ENCODE measurements at regions not wholly inside any gene's neighbourhood (a gene's known extent, or its start where the extent isn't known, plus 50 kb on each side); places are given as distances from the start of the nearest gene placed in this dataset.

GRCh38 chr4:30802622-30803323 is 82.6 kb downstream of the PCDH7 start:
- no peak for TF ChIP-seq CTCF (IDR thresholded peaks at IDR 0.05; ENCODE audit: borderline replicate concordance, insufficient read depth, low read depth, low read length)
- no peak overlapping the region for H3K4me3 ChIP-seq (ENCODE audit: low read depth, low read length)

- TF ChIP-seq CTCF (IDR thresholded peaks at IDR 0.05; ENCODE audit: borderline replicate concordance, insufficient read depth, low read depth, low read length): no peak
- no peak overlapping the region for H3K4me3 ChIP-seq (ENCODE audit: low read depth, low read length)
These were observed 88.1 kb downstream of the PCDH7 start for GRCh38 chr4:30808276-30808675.

GRCh38 chr4:30811296-30811695 is 91.1 kb downstream of the PCDH7 start:
- no peak for TF ChIP-seq CTCF (IDR thresholded peaks at IDR 0.05; ENCODE audit: borderline replicate concordance, insufficient read depth, low read depth, low read length)
- H3K4me3 ChIP-seq (ENCODE audit: low read depth, low read length): no peak overlapping the region

- TF ChIP-seq CTCF (IDR thresholded peaks at IDR 0.05; ENCODE audit: borderline replicate concordance, insufficient read depth, low read depth, low read length): no peak
- H3K4me3 ChIP-seq (ENCODE audit: low read depth, low read length): no peak overlapping the region
These were observed 95.5 kb downstream of the PCDH7 start for GRCh38 chr4:30815685-30816084.

GRCh38 chr4:30817447-30817846 is 97.3 kb downstream of the PCDH7 start:
- no peak overlapping the region for H3K4me3 ChIP-seq (ENCODE audit: low read depth, low read length)
- TF ChIP-seq CTCF (IDR thresholded peaks at IDR 0.05; ENCODE audit: borderline replicate concordance, insufficient read depth, low read depth, low read length): no peak

- H3K4me3 ChIP-seq (ENCODE audit: low read depth, low read length): no peak overlapping the region
- TF ChIP-seq CTCF (IDR thresholded peaks at IDR 0.05; ENCODE audit: borderline replicate concordance, insufficient read depth, low read depth, low read length): no peak
These were observed 98.4 kb downstream of the PCDH7 start for GRCh38 chr4:30818541-30818940.

- TF ChIP-seq CTCF (IDR thresholded peaks at IDR 0.05; ENCODE audit: borderline replicate concordance, insufficient read depth, low read depth, low read length): no peak
- no peak overlapping the region for H3K4me3 ChIP-seq (ENCODE audit: low read depth, low read length)
These were observed 101.1 kb downstream of the PCDH7 start for GRCh38 chr4:30821275-30821674.

Measured in GM12875 (cell line).